GM12878 (cell line): ENCODE measurements at regions not wholly inside any gene's neighbourhood (a gene's known extent, or its start where the extent isn't known, plus 50 kb on each side); places are given as distances from the start of the nearest gene placed in this dataset.

Source experiments
- ATAC-seq: fragments of 200-7000 bp; cut with Tn5 transposase; 3 replicates; pipeline ENCODE4 v1.9.1; 2020; ENCODE audit warnings: mild to moderate bottlenecking, moderate library complexity
- BruUV-seq: library from RNA; stranded (reverse); fragments of 400-500 nt; replicated peaks from 2 replicates; lab custom pipeline; 2021; lab: Mats Ljungman, UMichigan
- CTCF ChIA-PET: fragments of 300-600 bp; sonication (Branson Sonifier 250); formaldehyde crosslinking; extraction: SDS; loops from one replicate; lab custom pipeline; 2021; ENCODE audit warnings: inconsistent platforms; lab: Yijun Ruan, JAX
- POLR2A ChIA-PET: fragments of 350-600 bp; formaldehyde crosslinking; extraction: SDS; loops from one replicate; lab custom pipeline; 2021; ENCODE audit warnings: inconsistent platforms; lab: Charles Lee
- RAD21 ChIA-PET: fragments of 300-600 bp; sonication (Branson Sonifier 250); formaldehyde crosslinking; loops from one replicate; lab custom pipeline; 2023; ENCODE audit warnings: antibody characterized with exemption; ENCODE audit not compliant: unreplicated experiment; lab: Charles Lee
- SMC1A ChIA-PET: fragments of 300-600 bp; sonication (Branson Sonifier 250); formaldehyde crosslinking; loops from one replicate; lab custom pipeline; 2023; ENCODE audit not compliant: unreplicated experiment, uncharacterized antibody; lab: Charles Lee
- DNase-seq: peaks from one replicate; pipeline ENCODE4 v3.0.0-alpha.2; 2011; ENCODE audit warnings: low read depth, low spot score
- FAIRE-seq: peaks from 3 replicates; lab custom pipeline; 2011; peaks lifted over from hg19 to GRCh38; lab: Jason Lieb, UNC
- H2AFZ ChIP-seq: 2 replicates; pipeline ENCODE4 v1.6.0; 2011; ENCODE audit warnings: low read depth, low read length, control low read depth; ENCODE audit not compliant: control insufficient read depth
- H3K27ac ChIP-seq: 2 replicates; pipeline ENCODE4 v1.5.1; 2011; ENCODE audit warnings: control low read depth; ENCODE audit not compliant: control insufficient read depth, insufficient read depth
- H3K27me3 ChIP-seq, 2 experiments: replicated peaks in 1 of 2; 2 replicates each; pipeline versions ENCODE4 v1.6.0 to v1.6.1; 2011; ENCODE audit warnings: low read length in 1 of 2; ENCODE audit not compliant: control insufficient read depth in 2 of 2, insufficient read depth in 2 of 2
- H3K36me3 ChIP-seq, 2 experiments: 2 replicates each; pipeline ENCODE4 v1.5.1; 2011; ENCODE audit warnings: low read length in 1 of 2; ENCODE audit not compliant: control insufficient read depth in 2 of 2, insufficient read depth in 2 of 2
- H3K4me1 ChIP-seq: 2 replicates; pipeline ENCODE4 v1.6.1; 2011; ENCODE audit warnings: mild to moderate bottlenecking, low read length, moderate library complexity, mixed read lengths; ENCODE audit not compliant: control insufficient read depth, insufficient read depth
- H3K4me2 ChIP-seq: 2 replicates; pipeline ENCODE4 v1.6.0; 2011; ENCODE audit warnings: control low read depth; ENCODE audit not compliant: control insufficient read depth, insufficient read depth
- H3K4me3 ChIP-seq: fragments of 200-600 bp; sonication (generic); 2 replicates; pipeline ENCODE4 v1.5.1; 2016
- H3K79me2 ChIP-seq: 2 replicates; pipeline ENCODE4 v1.6.0; 2011; ENCODE audit warnings: low read length; ENCODE audit not compliant: control insufficient read depth, insufficient read depth
- H3K9ac ChIP-seq: 2 replicates; pipeline ENCODE4 v1.8.0; 2011; ENCODE audit warnings: low read length, control low read depth, mixed read lengths; ENCODE audit not compliant: control insufficient read depth, insufficient read depth
- H3K9me3 ChIP-seq: replicated peaks from 3 replicates; pipeline ENCODE4 v1.5.1; 2011; ENCODE audit warnings: mild to moderate bottlenecking, low read length; ENCODE audit not compliant: control insufficient read depth, insufficient read depth
- H4K20me1 ChIP-seq: 2 replicates; pipeline ENCODE4 v1.6.0; 2011; ENCODE audit not compliant: control insufficient read depth, insufficient read depth
- KAT2A ChIP-seq: conservative IDR thresholded peaks from 2 replicates; pipeline ENCODE4 v1.6.1; 2011; ENCODE audit warnings: low read depth, low read length; ENCODE audit not compliant: control insufficient read depth
- KLF5 ChIP-seq: fragments of 450-650 bp; IDR thresholded peaks from 2 replicates; pipeline ENCODE4 v1.6.1; 2014; ENCODE audit warnings: mild to moderate bottlenecking; ENCODE audit not compliant: partially characterized antibody
- PBX3 ChIP-seq: IDR thresholded peaks from 2 replicates; pipeline ENCODE4 v1.6.1; 2011; ENCODE audit warnings: mild to moderate bottlenecking, low read depth, low read length, moderate library complexity; ENCODE audit not compliant: insufficient replicate concordance
- RELA ChIP-seq: fragments of 450-650 bp; IDR thresholded peaks from 2 replicates; pipeline ENCODE4 v1.8.0; 2014; ENCODE audit warnings: borderline replicate concordance; ENCODE audit not compliant: partially characterized antibody
- SKIL ChIP-seq: fragments of 450-650 bp; IDR thresholded peaks from 2 replicates; pipeline ENCODE4 v1.6.1; 2017; ENCODE audit warnings: mild to moderate bottlenecking, low read depth, inconsistent platforms; ENCODE audit not compliant: poor library complexity, severe bottlenecking
- STAT3 ChIP-seq: IDR thresholded peaks from 2 replicates; pipeline ENCODE4 v1.6.1; 2011; ENCODE audit warnings: low read depth, low read length, improper control_type of control experiment
- SUZ12 ChIP-seq: fragments of 200-600 bp; sonication (generic); IDR thresholded peaks from one replicate; pipeline ENCODE4 v1.6.1; 2018; ENCODE audit warnings: antibody characterized with exemption, mild to moderate bottlenecking; ENCODE audit not compliant: unreplicated experiment
- USF1 ChIP-seq: IDR thresholded peaks from 2 replicates; pipeline ENCODE4 v1.6.1; 2011; ENCODE audit warnings: borderline replicate concordance, low read depth, mild to moderate bottlenecking, moderate library complexity, mixed read lengths, low read length; ENCODE audit not compliant: insufficient read depth; ENCODE audit errors: extremely low read length
- YBX1 ChIP-seq: fragments of 450-650 bp; IDR thresholded peaks from 2 replicates; pipeline ENCODE4 v1.6.1; 2016; ENCODE audit warnings: antibody characterized with exemption
- WGBS: methylation state at CpG from one replicate; pipeline ENCODE4 v1.1.6; 2016; ENCODE audit warnings: low lambda C conversion rate; ENCODE audit not compliant: insufficient replicate concordance, insufficient coverage; ENCODE audit errors: missing lambda C conversion rate; 5-methylcytosine and 5-hydroxymethylcytosine counted together
- in situ Hi-C: fragments of 300-500 bp; cut with MboI; formaldehyde crosslinking; loops from 9 replicates; pipeline ENCODE4 v1.14.3; 2018; ENCODE audit warnings: mixed read lengths
- intact Hi-C: fragments of 100-400 bp; cut with micrococcal nuclease; formaldehyde crosslinking; loops from one replicate; pipeline ENCODE4 v1.14.2; 2022; ENCODE audit not compliant: unreplicated experiment

- no peaks in the 10 kb centered on the region for H4K20me1 ChIP-seq
- H3K4me2 ChIP-seq: no peak overlapping the region
- H3K27ac ChIP-seq: no peak overlapping the region
- ChIA-PET RAD21 (no interaction called here), SMC1A (no interaction called here), CTCF (no interaction called here), POLR2A (no interaction called here)
- intact Hi-C loops (no loop called here), in situ Hi-C loops (no loop called here)
- no peak for ATAC-seq
- 12% methylated on average over 2 of the region's 2 CpGs for WGBS
- no peak overlapping the region for H3K9ac ChIP-seq
- no TSS peak for BruUV-seq
- no peaks in the 10 kb centered on the region for H3K27me3 ChIP-seq
- DNase-seq: no peak
- H3K36me3 ChIP-seq: no peaks in the 10 kb centered on the region
- no peak for FAIRE-seq
- H3K4me3 ChIP-seq: no peak overlapping the region
- TF ChIP-seq YBX1: no peak
- TF ChIP-seq USF1: no peak
- TF ChIP-seq SUZ12: no peak
- TF ChIP-seq KAT2A: no peak
- TF ChIP-seq KLF5: no peak
- TF ChIP-seq RELA: no peak
- TF ChIP-seq PBX3: no peak
- no peak for TF ChIP-seq SKIL
- no peak for TF ChIP-seq STAT3
- TF ChIP-seq, all 136 proteins: peak for 0
- Histone ChIP-seq H3K79me2 (no peaks in the 10 kb centered on the region), H2AFZ (no peak overlapping the region), H3K4me1 (no peaks in the 10 kb centered on the region), H3K9me3 (no peaks in the 10 kb centered on the region)
These were observed 72.1 kb upstream of the FAM216B start for GRCh38 chr13:42709276-42709675.
